ENCODE measurements at regions not wholly inside any gene's neighbourhood (a gene's known extent, or its start where the extent isn't known, plus 50 kb on each side); places are given as distances from the start of the nearest gene placed in this dataset.
"Not testable (repeated sequence)": the region's sequence is repeated elsewhere in the genome, so short reads cannot be mapped to it uniquely, and the experiment has no call there.

DNA sequence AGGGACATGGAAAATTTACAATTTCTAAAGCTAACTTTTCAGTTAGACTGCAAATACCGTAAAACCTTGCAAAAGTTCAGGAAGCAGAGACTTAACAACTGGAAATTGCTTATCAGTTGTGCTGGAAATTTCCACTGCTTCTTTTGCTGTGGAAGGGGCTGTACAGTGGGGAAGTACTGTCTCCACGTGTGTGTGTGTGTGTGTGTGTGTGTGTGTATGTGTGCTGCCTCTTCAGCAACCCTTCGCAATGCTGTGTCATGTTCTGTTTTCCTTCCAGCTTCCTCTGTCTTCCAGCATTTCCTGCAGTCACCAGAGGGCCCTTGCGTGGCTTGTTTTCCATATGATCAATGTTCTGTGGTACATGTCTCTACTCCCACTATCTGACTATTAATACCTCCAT is 87.5 kb upstream of the RANBP3L start:
- in situ Hi-C loops (cut with MboI; ENCODE audit: low sequenced_read_pairs), result no loop called here

GRCh38 chr5:36390640-36391039 is 88.9 kb upstream of the RANBP3L start:
- in situ Hi-C loops (cut with MboI; ENCODE audit: low sequenced_read_pairs), result no loop called here

DNA sequence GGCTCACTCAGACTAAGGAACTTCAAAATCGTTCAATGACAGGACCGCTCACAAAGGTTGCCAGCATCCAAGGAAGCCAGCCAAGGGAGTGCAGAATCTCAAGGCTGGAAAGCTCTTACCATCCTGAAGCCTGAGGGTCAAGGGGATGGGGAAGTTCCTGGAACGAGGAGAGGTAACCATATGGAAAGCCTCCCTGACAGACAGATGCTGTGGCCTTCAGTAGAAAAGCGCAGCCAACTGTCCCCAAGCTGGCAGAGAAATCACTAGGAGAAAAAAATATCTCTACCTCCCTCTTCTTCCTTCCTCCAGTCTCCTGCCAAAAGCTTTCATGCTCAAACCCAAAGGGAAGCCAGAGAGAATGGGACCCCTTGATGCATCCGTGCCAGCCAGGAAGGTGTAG is 90.5 kb upstream of the RANBP3L start:
- in situ Hi-C loops (cut with MboI; ENCODE audit: low sequenced_read_pairs), result no loop called here

- in situ Hi-C loops (cut with MboI; ENCODE audit: low sequenced_read_pairs), result no loop called here
These were observed 91.1 kb upstream of the RANBP3L start for GRCh38 chr5:36392818-36393217.

DNA sequence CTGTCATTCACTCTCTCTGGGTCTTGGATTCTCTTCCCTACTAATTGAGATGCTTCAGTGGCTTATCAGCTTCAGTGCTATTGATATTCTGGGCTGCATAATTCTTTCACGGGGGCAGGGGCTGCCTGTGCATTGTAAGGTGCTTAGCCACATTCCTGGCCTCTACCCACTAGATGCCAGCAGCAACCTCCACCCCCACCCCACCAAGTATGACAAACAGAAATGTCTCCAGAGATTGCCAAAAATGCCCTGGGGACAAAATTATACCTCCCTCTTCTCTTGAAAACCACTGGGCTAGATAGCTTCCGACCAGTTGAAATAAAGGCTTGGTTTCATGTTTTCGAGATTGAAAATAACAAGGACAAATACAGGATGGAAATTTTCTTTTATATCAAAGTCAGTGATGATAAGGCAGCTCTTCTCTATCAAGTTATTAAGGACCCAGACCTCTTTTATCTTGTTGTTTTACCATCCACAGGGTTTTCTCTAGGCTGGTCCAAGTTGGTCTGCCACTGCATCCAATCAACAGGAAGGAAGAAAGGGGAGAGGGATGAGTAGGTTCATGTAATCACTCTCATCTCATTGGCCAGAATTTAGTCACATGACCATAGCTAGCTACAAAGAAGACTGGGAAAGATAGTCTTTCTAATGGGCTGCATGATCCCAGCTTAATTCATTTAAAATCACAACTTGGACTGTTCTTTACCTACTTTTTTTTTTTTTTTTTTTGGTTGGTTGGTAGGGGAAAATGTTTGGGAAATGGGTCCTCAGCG is 92.1 kb upstream of the RANBP3L start:
- in situ Hi-C loops (cut with MboI; ENCODE audit: low sequenced_read_pairs), result no loop called here

- in situ Hi-C loops (cut with MboI; ENCODE audit: low sequenced_read_pairs), result no loop called here
These were observed 93.6 kb upstream of the RANBP3L start for GRCh38 chr5:36395260-36395659.

DNA sequence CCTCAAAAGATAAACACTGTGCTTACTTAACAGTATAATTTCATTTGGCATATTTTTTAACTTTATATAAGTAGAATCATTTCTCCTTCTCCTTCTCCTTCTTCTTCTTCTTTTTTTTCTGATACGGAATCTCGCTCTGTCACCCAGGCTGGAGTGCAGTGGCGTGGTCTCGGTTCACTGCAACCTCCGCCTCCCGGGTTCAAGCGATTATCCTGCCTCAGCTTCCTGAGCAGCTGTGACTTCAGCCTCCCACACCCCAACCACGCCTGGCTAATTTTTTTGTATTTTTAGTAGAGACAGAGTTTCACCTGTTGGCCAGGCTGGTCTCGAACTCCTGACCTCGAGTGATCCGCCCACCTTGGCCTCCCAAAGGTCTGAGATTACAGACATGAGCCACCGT is 94.2 kb upstream of the RANBP3L start:
- in situ Hi-C loops (cut with MboI; ENCODE audit: low sequenced_read_pairs), result not testable (repeated sequence)

DNA sequence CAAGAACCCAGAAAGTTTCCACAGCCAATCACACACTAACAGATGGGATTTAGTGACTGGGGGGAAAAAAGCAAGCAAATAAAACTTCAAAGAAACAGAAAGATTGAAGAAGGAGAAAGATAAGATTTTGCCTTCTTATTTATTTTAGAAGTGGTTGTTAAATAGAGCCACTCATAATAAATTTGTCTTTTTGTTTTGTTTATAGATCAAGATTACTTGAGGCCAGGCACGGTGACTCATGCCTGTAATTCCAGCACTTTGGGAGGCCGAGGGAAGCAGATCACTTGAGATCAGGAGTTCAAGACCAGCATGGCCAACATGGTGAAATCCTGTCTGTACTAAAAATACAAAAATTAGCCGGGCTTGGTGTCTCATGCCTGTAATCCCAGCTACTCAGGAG is 94.9 kb upstream of the RANBP3L start:
- in situ Hi-C loops (cut with MboI; ENCODE audit: low sequenced_read_pairs), result no loop called here

DNA sequence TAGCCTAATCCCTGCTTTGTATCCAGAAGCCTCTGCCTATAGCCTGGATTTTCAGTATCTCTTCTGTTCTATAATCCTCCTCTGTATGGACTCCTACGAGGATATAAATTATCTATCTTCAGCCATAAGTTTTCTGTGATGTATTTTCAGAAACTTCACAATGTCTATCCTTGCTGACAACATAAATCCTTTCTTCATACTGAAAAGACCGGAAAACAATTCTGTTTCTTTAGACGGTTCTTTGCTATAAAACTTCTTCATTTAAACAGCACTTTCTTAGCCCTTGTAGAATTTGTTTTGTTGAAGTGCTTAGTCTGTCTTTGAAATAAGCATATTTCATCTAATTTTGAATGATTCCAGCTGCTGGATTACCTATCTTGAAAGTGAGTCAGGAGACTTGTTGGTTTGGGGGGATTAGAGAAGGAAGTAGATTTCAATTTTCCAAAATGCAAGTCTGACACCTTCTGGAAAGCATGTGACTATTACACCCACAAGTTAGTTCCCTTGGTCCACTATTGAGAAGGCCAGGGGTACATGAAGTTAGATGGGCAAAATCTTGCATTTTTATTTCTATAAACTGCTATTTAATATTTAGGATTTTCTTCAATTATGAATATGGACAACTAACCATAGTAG is 96.3 kb upstream of the RANBP3L start:
- in situ Hi-C loops (cut with MboI; ENCODE audit: low sequenced_read_pairs), result no loop called here

- in situ Hi-C loops (cut with MboI; ENCODE audit: low sequenced_read_pairs), result no loop called here
These were observed 100.8 kb upstream of the RANBP3L start for GRCh38 chr5:36402512-36402906.

DNA sequence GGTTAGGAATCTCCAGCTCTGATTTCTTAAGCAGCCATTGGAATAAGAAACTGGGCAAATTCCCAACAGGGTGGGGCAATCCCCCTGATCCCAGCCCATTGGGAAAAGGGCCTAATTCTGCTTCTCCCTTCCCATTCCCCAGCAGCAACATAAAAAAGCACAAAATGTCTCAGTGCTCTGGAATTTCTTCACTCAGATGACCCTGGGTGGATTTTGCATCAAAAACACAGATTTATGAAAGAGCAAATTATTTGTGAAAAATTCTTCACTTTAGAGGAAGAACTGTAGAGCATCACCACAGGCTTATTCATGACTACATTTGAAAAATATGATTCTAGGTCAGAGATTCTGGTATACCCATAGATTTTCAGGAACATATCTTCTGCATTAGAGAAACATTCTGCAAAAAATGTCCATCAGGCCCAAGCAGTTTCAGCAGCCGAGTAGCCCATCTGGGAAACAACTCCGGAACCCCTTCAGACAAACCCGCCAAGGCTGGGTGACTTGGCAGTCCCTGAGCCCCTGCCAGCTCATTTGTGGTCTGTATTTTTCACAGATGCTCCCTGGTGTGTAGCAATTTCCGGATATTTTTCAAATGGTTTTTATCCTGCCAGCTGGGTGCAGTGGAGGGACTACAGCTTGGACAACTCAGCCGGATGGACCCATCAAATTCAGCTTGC is 102.1 kb upstream of the RANBP3L start:
- in situ Hi-C loops (cut with MboI; ENCODE audit: low sequenced_read_pairs), result no loop called here

DNA sequence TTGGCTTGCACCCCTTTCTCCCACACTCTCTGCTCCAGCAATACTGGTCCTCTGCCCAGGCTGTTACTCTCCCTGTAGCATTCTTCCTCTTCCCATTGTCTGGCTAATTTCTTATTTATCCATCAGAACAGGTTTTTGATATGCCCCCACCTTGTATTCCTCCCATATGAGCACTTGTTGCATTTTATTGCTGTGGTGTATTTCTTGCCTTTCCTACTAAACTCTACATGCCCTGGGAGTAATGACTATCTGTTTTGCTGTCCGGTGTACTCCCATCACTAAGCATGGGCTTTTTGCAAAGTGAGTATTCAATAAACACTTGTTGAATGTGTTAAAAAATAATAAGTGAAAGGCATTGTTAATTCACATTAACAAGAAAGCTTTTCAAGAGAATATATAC is 104.3 kb upstream of the RANBP3L start:
- in situ Hi-C loops (cut with MboI; ENCODE audit: low sequenced_read_pairs), result no loop called here

DNA sequence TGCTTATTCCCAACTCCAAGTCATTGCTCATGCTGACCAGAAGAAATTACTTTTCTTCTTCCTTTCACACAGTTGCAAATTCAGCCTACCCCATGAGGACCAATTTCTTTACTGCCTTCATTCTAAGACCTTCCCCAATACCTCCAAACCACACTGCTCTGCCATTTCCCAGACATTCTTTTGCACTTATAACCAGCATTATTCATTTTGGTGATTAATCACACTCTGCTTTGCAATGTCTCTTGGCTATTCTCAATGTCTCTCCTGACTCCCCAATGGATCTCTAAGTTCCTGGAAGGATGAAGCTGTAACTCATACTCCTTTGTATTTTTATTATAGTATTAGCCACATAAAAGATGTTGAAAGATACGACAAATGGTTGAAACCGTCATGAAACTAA is 105.7 kb upstream of the RANBP3L start:
- in situ Hi-C loops (cut with MboI; ENCODE audit: low sequenced_read_pairs), result no loop called here

DNA sequence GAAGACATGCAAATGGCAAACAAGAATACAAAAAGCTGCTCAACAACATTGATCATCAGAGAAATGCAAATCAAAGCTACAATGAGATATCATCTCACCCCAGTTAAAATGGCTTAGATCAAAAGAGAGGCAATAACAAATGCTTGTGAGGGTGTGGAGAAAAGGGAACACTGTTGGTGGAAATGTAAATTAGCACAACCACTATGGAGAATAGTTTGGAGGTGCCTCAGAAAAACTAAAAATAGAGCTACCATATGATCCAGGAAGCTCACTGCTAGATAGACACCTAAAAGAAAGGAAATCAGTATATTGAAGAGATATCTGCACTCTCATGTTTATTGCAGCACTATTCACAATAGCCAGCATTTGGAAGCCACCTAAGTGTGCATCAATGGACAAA is 108.0 kb upstream of the RANBP3L start:
- in situ Hi-C loops (cut with MboI; ENCODE audit: low sequenced_read_pairs), result loop anchor here (10.0 kb wide), 1 partner anchor 285 kb away; no protein-coding TSS in a partner anchor

DNA sequence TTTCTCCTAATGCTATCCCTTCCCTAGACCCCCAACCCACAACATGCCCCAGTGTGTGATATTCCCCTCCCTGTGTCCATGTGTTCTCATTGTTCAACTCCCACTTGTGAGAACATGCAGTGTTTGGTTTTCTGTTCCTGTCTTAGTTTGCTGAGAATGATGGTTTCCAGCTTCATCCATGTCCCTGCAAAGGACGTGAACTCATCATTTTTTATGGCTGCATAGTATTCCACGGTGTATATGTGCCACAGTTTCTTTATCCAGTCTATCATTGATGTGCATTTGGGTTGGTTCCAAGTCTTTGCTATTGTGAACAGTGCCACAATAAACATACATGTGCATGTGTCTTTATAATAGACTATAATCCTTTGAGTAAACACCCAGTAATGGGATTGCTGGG is 109.0 kb upstream of the RANBP3L start:
- in situ Hi-C loops (cut with MboI; ENCODE audit: low sequenced_read_pairs), result loop anchor here (10.0 kb wide), 1 partner anchor 284 kb away; no protein-coding TSS in a partner anchor

DNA sequence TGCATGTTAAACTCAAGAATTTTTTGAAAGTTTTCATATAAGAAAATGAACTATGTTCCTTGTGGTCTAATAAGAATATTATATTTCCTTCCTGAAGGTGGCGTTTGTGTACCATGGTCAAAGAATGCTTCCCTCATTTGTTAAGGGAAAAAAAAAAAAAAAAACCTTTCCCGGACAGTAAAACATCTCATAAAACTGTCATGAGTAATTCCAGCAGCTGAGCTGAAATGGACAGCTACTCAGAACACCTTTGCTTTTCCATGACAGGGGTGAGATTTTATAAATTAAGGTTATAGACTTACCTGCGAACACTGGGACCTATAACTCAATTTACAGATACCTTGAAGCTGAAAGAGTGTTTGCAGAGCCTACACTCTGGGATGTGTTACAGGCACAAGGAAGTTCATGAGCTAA is 113.2 kb upstream of the RANBP3L start:
- in situ Hi-C loops (cut with MboI; ENCODE audit: low sequenced_read_pairs), result loop anchor here (10.0 kb wide), 1 partner anchor 280 kb away; no protein-coding TSS in a partner anchor

DNA sequence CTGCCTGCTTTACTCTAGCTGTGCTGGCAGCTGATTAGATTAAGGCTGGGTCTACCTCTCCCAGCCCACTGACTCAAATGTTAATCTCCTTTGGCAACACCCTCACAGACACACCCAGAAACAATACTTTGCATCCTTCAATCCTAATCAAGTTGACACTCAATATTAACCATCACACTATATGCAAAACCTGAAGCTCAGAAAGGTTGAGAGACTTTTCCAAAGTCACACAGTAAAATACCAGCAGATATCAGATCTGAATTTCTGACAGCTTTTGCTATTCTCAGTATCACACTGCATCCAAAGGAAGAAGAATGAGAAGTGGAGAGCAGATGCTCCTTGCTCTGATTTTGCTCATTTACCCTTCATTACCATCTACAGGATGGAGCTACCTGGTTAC is 114.9 kb upstream of the RANBP3L start:
- in situ Hi-C loops (cut with MboI; ENCODE audit: low sequenced_read_pairs), result loop anchor here (10.0 kb wide), 1 partner anchor 278 kb away; no protein-coding TSS in a partner anchor

DNA sequence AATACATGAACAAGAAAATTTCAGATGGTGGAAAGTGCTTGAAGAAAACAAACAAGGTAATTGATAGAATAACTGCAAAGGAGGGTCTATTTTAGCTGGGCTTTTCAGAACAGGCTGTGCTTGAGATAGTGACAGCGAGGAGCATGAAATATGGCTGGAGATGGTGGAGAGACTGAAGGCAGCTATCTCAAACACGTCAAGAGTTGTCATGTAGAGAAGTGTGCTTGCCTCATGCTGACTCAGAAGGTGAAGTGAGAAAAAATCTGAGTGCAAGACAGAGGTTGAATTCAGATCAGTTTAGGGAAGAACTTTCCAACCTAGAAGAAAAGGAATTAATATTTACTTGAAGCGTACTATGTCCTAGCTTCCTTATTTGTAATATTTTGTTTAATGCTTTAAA is 115.5 kb upstream of the RANBP3L start:
- in situ Hi-C loops (cut with MboI; ENCODE audit: low sequenced_read_pairs), result loop anchor here (10.0 kb wide), 1 partner anchor 278 kb away; no protein-coding TSS in a partner anchor

- in situ Hi-C loops (cut with MboI; ENCODE audit: low sequenced_read_pairs), result loop anchor here (10.0 kb wide), 1 partner anchor 277 kb away; no protein-coding TSS in a partner anchor
These were observed 116.0 kb upstream of the RANBP3L start for GRCh38 chr5:36417668-36418067.

DNA sequence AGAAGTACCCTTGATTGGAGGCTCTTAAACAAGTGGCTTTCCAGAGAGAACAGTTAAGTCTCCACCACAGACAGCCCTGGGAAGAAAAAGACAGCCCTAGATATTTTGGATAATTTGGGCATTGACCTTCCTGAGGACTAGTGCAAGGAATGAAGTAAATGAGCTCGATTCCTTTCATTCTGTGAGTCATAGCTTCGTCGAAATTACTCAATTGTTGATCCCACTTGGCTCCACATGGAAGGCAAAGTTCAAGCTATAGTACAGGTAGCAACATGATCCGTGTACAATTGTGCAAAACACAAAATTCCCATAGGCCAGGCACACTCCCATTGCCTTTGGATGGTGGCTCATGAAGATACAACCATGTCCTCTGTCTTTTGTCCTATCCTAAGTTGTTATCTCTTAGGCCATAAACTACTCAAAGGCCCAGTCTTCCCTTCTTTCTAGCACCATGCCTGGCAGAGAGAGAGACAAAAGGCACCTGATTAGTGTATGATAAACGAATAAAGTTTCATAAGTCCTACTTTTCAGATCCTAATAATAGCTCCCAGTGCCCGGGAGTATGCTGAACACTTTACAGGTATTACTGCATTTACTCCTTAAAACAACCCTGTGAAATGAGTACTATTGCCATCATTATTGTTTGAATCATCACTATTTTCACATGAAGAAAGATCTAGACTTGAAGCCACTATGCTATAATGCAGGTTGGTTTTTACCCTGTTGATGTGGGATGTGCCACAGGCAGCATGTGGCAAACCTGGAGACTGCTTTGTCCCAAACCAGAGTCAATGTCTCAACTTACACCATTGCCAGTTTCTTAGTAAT is 116.7 kb upstream of the RANBP3L start:
- in situ Hi-C loops (cut with MboI; ENCODE audit: low sequenced_read_pairs), result loop anchor here (10.0 kb wide), 1 partner anchor 276 kb away; no protein-coding TSS in a partner anchor

GRCh38 chr5:36421256-36421655 is 119.6 kb upstream of the RANBP3L start:
- in situ Hi-C loops (cut with MboI; ENCODE audit: low sequenced_read_pairs), result no loop called here
